ENCODE measurements at regions not wholly inside any gene's neighbourhood (a gene's known extent, or its start where the extent isn't known, plus 50 kb on each side); places are given as distances from the start of the nearest gene placed in this dataset.

DNA sequence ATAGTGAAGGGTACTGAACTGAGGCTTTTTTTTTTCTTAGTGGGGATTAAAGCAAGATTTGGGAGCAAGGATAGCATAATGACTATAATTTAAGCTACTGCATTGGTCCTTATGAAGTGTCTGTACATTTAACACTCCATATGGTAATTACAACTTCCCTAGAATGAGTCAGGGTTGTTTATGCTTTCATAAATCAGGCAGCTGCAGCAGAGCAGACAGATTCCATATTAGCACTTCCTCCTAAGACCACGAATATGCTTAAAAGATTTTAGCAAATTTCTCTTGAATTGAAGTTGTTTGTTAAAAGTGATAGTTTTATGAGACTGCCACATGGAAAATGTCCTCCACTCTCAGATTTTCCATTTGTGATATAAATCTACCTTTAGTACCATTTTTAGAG, 401.1 kb upstream of the SPRY2 start:
- Histone ChIP-seq H3K79me2 (no peaks in the 10 kb centered on the region), H3K4me3 (no peak overlapping the region), H3K27me3 (no peaks in the 10 kb centered on the region), H3K9me3 (ENCODE audit: low read depth) (no peaks in the 10 kb centered on the region), H3K4me2 (no peak overlapping the region), H2AFZ (no peak overlapping the region), H3K36me3 (replicated peaks; ENCODE audit: insufficient read depth, low read depth) (no peaks in the 10 kb centered on the region), H3K9me2 (replicated peaks; ENCODE audit: insufficient read depth) (no peaks in the 10 kb centered on the region), H4K20me1 (ENCODE audit: insufficient read depth, poor library complexity, severe bottlenecking) (no peaks in the 10 kb centered on the region), H3K4me1 (ENCODE audit: insufficient read depth) (no peaks in the 10 kb centered on the region), H3K27ac (no peak overlapping the region)
- DNase-seq (ENCODE audit: low spot score), result no peak
- TF ChIP-seq, protein P1, sequence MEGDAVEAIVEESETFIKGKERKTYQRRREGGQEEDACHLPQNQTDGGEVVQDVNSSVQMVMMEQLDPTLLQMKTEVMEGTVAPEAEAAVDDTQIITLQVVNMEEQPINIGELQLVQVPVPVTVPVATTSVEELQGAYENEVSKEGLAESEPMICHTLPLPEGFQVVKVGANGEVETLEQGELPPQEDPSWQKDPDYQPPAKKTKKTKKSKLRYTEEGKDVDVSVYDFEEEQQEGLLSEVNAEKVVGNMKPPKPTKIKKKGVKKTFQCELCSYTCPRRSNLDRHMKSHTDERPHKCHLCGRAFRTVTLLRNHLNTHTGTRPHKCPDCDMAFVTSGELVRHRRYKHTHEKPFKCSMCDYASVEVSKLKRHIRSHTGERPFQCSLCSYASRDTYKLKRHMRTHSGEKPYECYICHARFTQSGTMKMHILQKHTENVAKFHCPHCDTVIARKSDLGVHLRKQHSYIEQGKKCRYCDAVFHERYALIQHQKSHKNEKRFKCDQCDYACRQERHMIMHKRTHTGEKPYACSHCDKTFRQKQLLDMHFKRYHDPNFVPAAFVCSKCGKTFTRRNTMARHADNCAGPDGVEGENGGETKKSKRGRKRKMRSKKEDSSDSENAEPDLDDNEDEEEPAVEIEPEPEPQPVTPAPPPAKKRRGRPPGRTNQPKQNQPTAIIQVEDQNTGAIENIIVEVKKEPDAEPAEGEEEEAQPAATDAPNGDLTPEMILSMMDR (IDR thresholded peaks at IDR 0.05; ENCODE audit: poor library complexity), result no peak
- no peak for TF ChIP-seq EZH2phosphoT487 (IDR thresholded peaks at IDR 0.05; ENCODE audit: low read depth, severe bottlenecking, unreplicated experiment)
- no peak for TF ChIP-seq EZH2 (IDR thresholded peaks at IDR 0.05; ENCODE audit: borderline replicate concordance)
- WGBS (ENCODE audit: low lambda C conversion rate, missing lambda C conversion rate), result 59% methylated on average over 1 of the region's 1 CpG

DNA sequence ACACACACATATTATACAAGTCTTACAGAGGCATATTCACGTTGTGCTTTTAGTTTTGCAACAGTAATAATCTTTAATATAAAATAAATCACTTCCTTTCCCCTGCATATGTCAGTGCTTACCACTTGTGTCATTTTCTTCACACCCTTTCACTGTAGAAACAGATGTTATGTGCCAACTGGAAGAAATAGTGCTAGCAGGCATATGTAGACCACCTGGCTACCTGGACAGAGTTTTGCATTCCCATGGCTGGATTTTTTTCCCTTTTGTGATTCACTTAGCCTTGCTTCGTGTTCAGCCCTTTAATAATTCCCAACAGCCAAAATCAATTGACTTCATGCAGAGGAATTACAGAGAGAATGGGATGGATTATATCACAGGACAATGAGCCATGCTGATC, 399.1 kb upstream of the SPRY2 start:
- no peak overlapping the region for H3K27ac ChIP-seq
- WGBS (ENCODE audit: low lambda C conversion rate, missing lambda C conversion rate), result 69% methylated on average over 2 of the region's 2 CpGs
- no peaks in the 10 kb centered on the region for H3K9me3 ChIP-seq (ENCODE audit: low read depth)
- H3K79me2 ChIP-seq, result no peaks in the 10 kb centered on the region
- H4K20me1 ChIP-seq (ENCODE audit: insufficient read depth, poor library complexity, severe bottlenecking), result no peaks in the 10 kb centered on the region
- no peak overlapping the region for H3K4me3 ChIP-seq
- no peak overlapping the region for H3K4me2 ChIP-seq
- H3K36me3 ChIP-seq (replicated peaks; ENCODE audit: insufficient read depth, low read depth), result no peaks in the 10 kb centered on the region
- H2AFZ ChIP-seq, result no peak overlapping the region
- no peak for DNase-seq (ENCODE audit: low spot score)
- H3K4me1 ChIP-seq (ENCODE audit: insufficient read depth), result no peaks in the 10 kb centered on the region
- no peaks in the 10 kb centered on the region for H3K27me3 ChIP-seq
- no peaks in the 10 kb centered on the region for H3K9me2 ChIP-seq (replicated peaks; ENCODE audit: insufficient read depth)
- TF ChIP-seq EZH2phosphoT487 (IDR thresholded peaks at IDR 0.05; ENCODE audit: low read depth, severe bottlenecking, unreplicated experiment), result no peak
- TF ChIP-seq, protein P1 (IDR thresholded peaks at IDR 0.05; ENCODE audit: poor library complexity), result no peak
- TF ChIP-seq EZH2 (IDR thresholded peaks at IDR 0.05; ENCODE audit: borderline replicate concordance), result no peak

GRCh38 chr13:80737513-80737912, 396.6 kb upstream of the SPRY2 start:
- Histone ChIP-seq H3K27me3 (no peaks in the 10 kb centered on the region), H3K4me1 (ENCODE audit: insufficient read depth) (no peaks in the 10 kb centered on the region), H3K4me2 (no peak overlapping the region), H3K4me3 (no peak overlapping the region), H3K27ac (no peak overlapping the region), H2AFZ (no peak overlapping the region), H3K36me3 (replicated peaks; ENCODE audit: insufficient read depth, low read depth) (no peaks in the 10 kb centered on the region), H3K79me2 (no peaks in the 10 kb centered on the region), H3K9me2 (replicated peaks; ENCODE audit: insufficient read depth) (no peaks in the 10 kb centered on the region), H4K20me1 (ENCODE audit: insufficient read depth, poor library complexity, severe bottlenecking) (no peaks in the 10 kb centered on the region), H3K9me3 (ENCODE audit: low read depth) (no peaks in the 10 kb centered on the region)
- 74% methylated on average over 1 of the region's 1 CpG for WGBS (ENCODE audit: low lambda C conversion rate, missing lambda C conversion rate)
- TF ChIP-seq, protein P1 (IDR thresholded peaks at IDR 0.05; ENCODE audit: poor library complexity), result no peak
- no peak for TF ChIP-seq EZH2 (IDR thresholded peaks at IDR 0.05; ENCODE audit: borderline replicate concordance)
- TF ChIP-seq EZH2phosphoT487 (IDR thresholded peaks at IDR 0.05; ENCODE audit: low read depth, severe bottlenecking, unreplicated experiment), result no peak
- no peak for DNase-seq (ENCODE audit: low spot score)

Data from hepatocyte (in vitro differentiated cells).